Caco-2 (cell line): ENCODE measurements at regions not wholly inside any gene's neighbourhood (a gene's known extent, or its start where the extent isn't known, plus 50 kb on each side); places are given as distances from the start of the nearest gene placed in this dataset.

Source experiments
- BruUV-seq: library from RNA; stranded (reverse); fragments of 400-500 nt; replicated peaks from 2 replicates; lab custom pipeline; 2021; lab: Mats Ljungman, UMichigan
- CTCF ChIA-PET: fragments of 300-600 bp; sonication (Branson Sonifier 250); formaldehyde crosslinking; loops from one replicate; lab custom pipeline; 2022; ENCODE audit warnings: antibody characterized with exemption; lab: Charles Lee
- POLR2A ChIA-PET: fragments of 300-600 bp; sonication (Branson Sonifier 250); formaldehyde crosslinking; loops from one replicate; lab custom pipeline; 2022; ENCODE audit warnings: antibody characterized with exemption; lab: Charles Lee
- DNase-seq, 2 experiments: peaks; one replicate each; pipeline versions ENCODE4 v3.0.0 to v3.0.0-alpha.2; 2020 to 2022
- H3K27me3 ChIP-seq: replicated peaks from 2 replicates; pipeline ENCODE4 v1.6.0; 2011; ENCODE audit warnings: low read length; ENCODE audit not compliant: control insufficient read depth, insufficient read depth
- H3K36me3 ChIP-seq: 2 replicates; pipeline ENCODE4 v1.5.1; 2011; ENCODE audit warnings: low read length; ENCODE audit not compliant: control insufficient read depth, insufficient read depth
- H3K4me1 ChIP-seq: fragments of 250-450 bp; sonication (Bioruptor Pico); 2 replicates; pipeline ENCODE4 v1.5.1; 2020; ENCODE audit warnings: mild to moderate bottlenecking
- H3K4me3 ChIP-seq: 2 replicates; pipeline ENCODE4 v1.5.1; 2011; ENCODE audit warnings: low read depth, mild to moderate bottlenecking, control low read depth, low read length
- H3K9me3 ChIP-seq: fragments of 250-450 bp; sonication (Bioruptor Pico); 2 replicates; pipeline ENCODE4 v1.5.1; 2020; ENCODE audit warnings: mild to moderate bottlenecking, moderate library complexity
- H3K27ac Mint-ChIP-seq: one replicate; pipeline ENCODE4 v1.8.0; 2022; ENCODE audit warnings: mixed read lengths; ENCODE audit not compliant: unreplicated experiment
- H3K27me3 Mint-ChIP-seq: one replicate; pipeline ENCODE4 v1.8.0; 2022; ENCODE audit warnings: mixed read lengths; ENCODE audit not compliant: insufficient read depth, unreplicated experiment
- H3K36me3 Mint-ChIP-seq: one replicate; pipeline ENCODE4 v1.8.0; 2022; ENCODE audit warnings: mild to moderate bottlenecking, mixed read lengths; ENCODE audit not compliant: insufficient read depth, unreplicated experiment
- H3K4me1 Mint-ChIP-seq: one replicate; pipeline ENCODE4 v1.8.0; 2022; ENCODE audit warnings: low read depth, mixed read lengths; ENCODE audit not compliant: unreplicated experiment
- H3K4me3 Mint-ChIP-seq: one replicate; pipeline ENCODE4 v1.8.0; 2022; ENCODE audit warnings: mild to moderate bottlenecking, moderate library complexity, mixed read lengths; ENCODE audit not compliant: unreplicated experiment
- H3K9me3 Mint-ChIP-seq: one replicate; pipeline ENCODE4 v1.8.0; 2022; ENCODE audit warnings: mixed read lengths; ENCODE audit not compliant: unreplicated experiment
- CTCF ChIP-seq, 2 experiments: fragments of 200-600 bp in 1 of 2; IDR thresholded peaks; 1 replicate in 1 of 2; 2 replicates in 1 of 2; pipeline versions ENCODE4 v1.5.1 to v1.8.0; 2011 to 2022; ENCODE audit warnings: antibody characterized with exemption in 1 of 2, control low read depth in 1 of 2, inconsistent platforms in 1 of 2, low read depth in 1 of 2, low read length in 1 of 2, mild to moderate bottlenecking in 1 of 2, moderate library complexity in 1 of 2; ENCODE audit not compliant: insufficient read depth in 1 of 2, severe bottlenecking in 1 of 2, unreplicated experiment in 1 of 2
- intact Hi-C: fragments of 100-400 bp; cut with micrococcal nuclease; formaldehyde crosslinking; loops from one replicate; pipeline ENCODE4 v1.10.0; 2022; ENCODE audit not compliant: unreplicated experiment

GRCh38 chr12:68532204-68532886 is 78.4 kb upstream of the RAP1B start:
- H3K4me1 ChIP-seq, result no peaks in the 10 kb centered on the region
- DNase-seq, result no peak
- no peak overlapping the region for H3K4me3 ChIP-seq
- Mint-ChIP-seq H3K4me1 (no peaks in the 10 kb centered on the region), H3K36me3 (no peaks in the 10 kb centered on the region), H3K4me3 (no peak overlapping the region), H3K9me3 (no peaks in the 10 kb centered on the region), H3K27me3 (no peaks in the 10 kb centered on the region), H3K27ac (no peak overlapping the region)
- intact Hi-C loops, result no loop called here
- ChIA-PET POLR2A (no interaction called here), CTCF (no interaction called here)
- no peaks in the 10 kb centered on the region for H3K27me3 ChIP-seq
- no peaks in the 10 kb centered on the region for H3K36me3 ChIP-seq
- H3K9me3 ChIP-seq, result no peaks in the 10 kb centered on the region
- TF ChIP-seq CTCF (IDR thresholded peaks at IDR 0.05; ENCODE audit: insufficient read depth in 1 of 2, low read depth in 1 of 2, low read length in 1 of 2, severe bottlenecking in 1 of 2, unreplicated experiment in 1 of 2), result no peak
- no TSS peak for BruUV-seq

GRCh38 chr12:68532887-68533248 is 77.8 kb upstream of the RAP1B start:
- no peaks in the 10 kb centered on the region for H3K36me3 ChIP-seq
- POLR2A ChIA-PET, result no interaction called here
- H3K4me3 Mint-ChIP-seq, result no peak overlapping the region

GRCh38 chr12:68534108-68534507 is 76.6 kb upstream of the RAP1B start:
- Histone ChIP-seq H3K9me3 (no peaks in the 10 kb centered on the region), H3K4me1 (no peaks in the 10 kb centered on the region), H3K4me3 (no peak overlapping the region), H3K27me3 (no peaks in the 10 kb centered on the region), H3K36me3 (no peaks in the 10 kb centered on the region)
- no peaks in the 10 kb centered on the region for H3K9me3 Mint-ChIP-seq
- DNase-seq, result no peak
- intact Hi-C loops, result no loop called here
- BruUV-seq, result no TSS peak
- no peak overlapping the region for H3K4me3 Mint-ChIP-seq
- ChIA-PET POLR2A (no interaction called here), CTCF (no interaction called here)
- H3K36me3 Mint-ChIP-seq, result no peaks in the 10 kb centered on the region
- TF ChIP-seq CTCF (IDR thresholded peaks at IDR 0.05; ENCODE audit: insufficient read depth in 1 of 2, low read depth in 1 of 2, low read length in 1 of 2, severe bottlenecking in 1 of 2, unreplicated experiment in 1 of 2), result no peak
- no peaks in the 10 kb centered on the region for H3K27me3 Mint-ChIP-seq
- H3K27ac Mint-ChIP-seq, result no peak overlapping the region
- no peaks in the 10 kb centered on the region for H3K4me1 Mint-ChIP-seq

More at GRCh38 chr12:68532887-68533248, 77.8 kb upstream of the RAP1B start:
- no peaks in the 10 kb centered on the region for H3K27me3 Mint-ChIP-seq
- no peaks in the 10 kb centered on the region for H3K4me1 Mint-ChIP-seq
- H3K36me3 Mint-ChIP-seq, result no peaks in the 10 kb centered on the region
- CTCF ChIA-PET, result no interaction called here
- no peaks in the 10 kb centered on the region for H3K9me3 ChIP-seq
- intact Hi-C loops, result no loop called here
- DNase-seq, result no peak
- no TSS peak for BruUV-seq
- no peaks in the 10 kb centered on the region for H3K9me3 Mint-ChIP-seq
- no peak for TF ChIP-seq CTCF (IDR thresholded peaks at IDR 0.05; ENCODE audit: insufficient read depth in 1 of 2, low read depth in 1 of 2, low read length in 1 of 2, severe bottlenecking in 1 of 2, unreplicated experiment in 1 of 2)
- no peak overlapping the region for H3K27ac Mint-ChIP-seq
- no peak overlapping the region for H3K4me3 ChIP-seq
- H3K4me1 ChIP-seq, result no peaks in the 10 kb centered on the region
- H3K27me3 ChIP-seq, result no peaks in the 10 kb centered on the region
